HL-60 (cell line): ENCODE measurements at regions not wholly inside any gene's neighbourhood (a gene's known extent, or its start where the extent isn't known, plus 50 kb on each side); places are given as distances from the start of the nearest gene placed in this dataset.

Experiments used
- DNase-seq, 2 experiments: peaks; one replicate each; pipeline ENCODE4 v3.0.0-alpha.2; 2010 to 2020; ENCODE audit warnings: low read depth in 1 of 2, low spot score in 1 of 2
- H3K27ac ChIP-seq: fragments of 250-450 bp; sonication (Bioruptor Pico); replicated peaks from 2 replicates; pipeline ENCODE4 v1.5.1; 2020; ENCODE audit warnings: mild to moderate bottlenecking, moderate library complexity
- H3K27me3 ChIP-seq: fragments of 250-450 bp; sonication (Bioruptor Pico); 2 replicates; pipeline ENCODE4 v1.5.1; 2021; ENCODE audit warnings: mild to moderate bottlenecking, moderate library complexity; ENCODE audit not compliant: insufficient read depth, poor library complexity, severe bottlenecking
- H3K4me3 ChIP-seq: replicated peaks from 2 replicates; pipeline ENCODE4 v1.5.1; 2011; ENCODE audit warnings: mild to moderate bottlenecking, control low read depth, low read length; ENCODE audit not compliant: insufficient read depth
- GABPA ChIP-seq: IDR thresholded peaks from 2 replicates; pipeline ENCODE4 v1.6.1; 2012; ENCODE audit warnings: low read depth
- POLR2AphosphoS5 ChIP-seq: IDR thresholded peaks from 2 replicates; pipeline ENCODE4 v1.6.1; 2012; ENCODE audit warnings: low read depth
- REST ChIP-seq: IDR thresholded peaks from 2 replicates; pipeline ENCODE4 v1.6.1; 2012; ENCODE audit warnings: low read depth; ENCODE audit not compliant: insufficient replicate concordance
- SPI1 ChIP-seq: IDR thresholded peaks from 2 replicates; pipeline ENCODE4 v1.6.1; 2012; ENCODE audit warnings: low read depth, mild to moderate bottlenecking, borderline replicate concordance
- TF ChIP-seq, protein P1 (sequence below): IDR thresholded peaks from one replicate; pipeline ENCODE4 v1.5.1; 2011; ENCODE audit warnings: low read length, control low read depth, inconsistent platforms; ENCODE audit not compliant: insufficient read depth

GRCh38 chr11:119529063-119529845, 106.3 kb upstream of the THY1 start:
- no peak for DNase-seq
- Histone ChIP-seq H3K4me3 (no peak overlapping the region), H3K27ac (no peak overlapping the region), H3K27me3 (no peaks in the 10 kb centered on the region)
- TF ChIP-seq GABPA (no peak), REST (no peak), SPI1 (no peak), POLR2AphosphoS5 (no peak)
- TF ChIP-seq, protein P1, sequence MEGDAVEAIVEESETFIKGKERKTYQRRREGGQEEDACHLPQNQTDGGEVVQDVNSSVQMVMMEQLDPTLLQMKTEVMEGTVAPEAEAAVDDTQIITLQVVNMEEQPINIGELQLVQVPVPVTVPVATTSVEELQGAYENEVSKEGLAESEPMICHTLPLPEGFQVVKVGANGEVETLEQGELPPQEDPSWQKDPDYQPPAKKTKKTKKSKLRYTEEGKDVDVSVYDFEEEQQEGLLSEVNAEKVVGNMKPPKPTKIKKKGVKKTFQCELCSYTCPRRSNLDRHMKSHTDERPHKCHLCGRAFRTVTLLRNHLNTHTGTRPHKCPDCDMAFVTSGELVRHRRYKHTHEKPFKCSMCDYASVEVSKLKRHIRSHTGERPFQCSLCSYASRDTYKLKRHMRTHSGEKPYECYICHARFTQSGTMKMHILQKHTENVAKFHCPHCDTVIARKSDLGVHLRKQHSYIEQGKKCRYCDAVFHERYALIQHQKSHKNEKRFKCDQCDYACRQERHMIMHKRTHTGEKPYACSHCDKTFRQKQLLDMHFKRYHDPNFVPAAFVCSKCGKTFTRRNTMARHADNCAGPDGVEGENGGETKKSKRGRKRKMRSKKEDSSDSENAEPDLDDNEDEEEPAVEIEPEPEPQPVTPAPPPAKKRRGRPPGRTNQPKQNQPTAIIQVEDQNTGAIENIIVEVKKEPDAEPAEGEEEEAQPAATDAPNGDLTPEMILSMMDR, result no peak

- no peak overlapping the region for H3K27ac ChIP-seq
- TF ChIP-seq SPI1 (no peak), GABPA (no peak), REST (no peak), POLR2AphosphoS5 (no peak)
- TF ChIP-seq, protein P1, result no peak
- no peak for DNase-seq
- H3K4me3 ChIP-seq, result no peak overlapping the region
- no peaks in the 10 kb centered on the region for H3K27me3 ChIP-seq
Observed at GRCh38 chr11:119525867-119526196, 102.9 kb upstream of the THY1 start.

DNA sequence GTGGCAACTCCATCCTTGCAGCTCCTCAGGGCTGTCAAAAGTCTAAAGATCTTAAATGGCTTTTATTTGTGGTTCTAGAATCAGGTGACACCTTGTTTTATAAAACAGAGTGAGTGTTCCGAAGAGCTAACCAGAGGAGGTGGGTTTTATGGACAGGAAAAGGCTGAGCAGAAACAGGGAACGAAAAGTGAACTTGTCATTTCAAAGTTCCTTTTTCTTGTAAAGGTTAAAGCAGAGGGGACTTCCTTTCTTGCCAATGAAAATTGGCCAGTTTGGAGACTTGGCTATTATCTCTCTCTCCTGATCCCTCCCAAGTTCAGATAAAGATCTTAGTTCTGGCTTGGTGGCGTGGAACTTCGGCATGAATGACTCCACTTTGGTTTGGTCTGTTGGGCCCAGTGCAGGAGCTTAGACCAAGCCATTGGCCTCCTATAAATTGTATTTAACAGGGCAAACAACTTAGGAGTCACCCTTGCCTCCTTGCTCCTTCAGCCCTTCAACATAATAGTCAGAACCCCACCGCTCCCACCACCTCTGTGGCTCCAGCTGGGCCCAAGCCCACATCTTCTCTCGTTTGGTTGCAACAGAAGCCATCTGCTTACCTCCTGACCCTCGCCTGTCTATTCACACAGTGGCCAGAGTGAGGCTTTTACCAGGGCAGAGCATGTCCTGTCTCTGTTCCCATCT, 102.4 kb upstream of the THY1 start:
- DNase-seq, result peak; percentile 24 to 36

More for the DNA sequence above, 102.4 kb upstream of the THY1 start:
- TF ChIP-seq POLR2AphosphoS5 (no peak), SPI1 (peak; percentile 68; the same call in 1 of the 2 replicates), GABPA (no peak)
- TF ChIP-seq, protein P1, result no peak
- Histone ChIP-seq H3K27me3 (no peaks in the 10 kb centered on the region), H3K4me3 (no peak overlapping the region), H3K27ac (no peak overlapping the region)
